Islet precursor cell (in vitro differentiated cells): ENCODE measurements at regions not wholly inside any gene's neighbourhood (a gene's known extent, or its start where the extent isn't known, plus 50 kb on each side); places are given as distances from the start of the nearest gene placed in this dataset.
"Not testable (repeated sequence)": the region's sequence is repeated elsewhere in the genome, so short reads cannot be mapped to it uniquely, and the experiment has no call there.

ENCODE experiments used
- DNase-seq: peaks from one replicate; pipeline ENCODE4 v3.0.0-alpha.2; 2018

- DNase-seq, result no peak
Measured at GRCh38 chr18:70634576-70635147, 345.8 kb downstream of the SOCS6 start.

- DNase-seq, result no peak
Measured at GRCh38 chr18:70627182-70627802, 338.4 kb downstream of the SOCS6 start.

- DNase-seq, result no peak
Measured at GRCh38 chr18:70622622-70623419, 334.0 kb downstream of the SOCS6 start.

GRCh38 chr18:70621710-70622109 lies 332.9 kb downstream of the SOCS6 start:
- DNase-seq, result no peak

- no peak for DNase-seq
Measured at GRCh38 chr18:70620837-70621612, 332.2 kb downstream of the SOCS6 start.

GRCh38 chr18:70617020-70617763 lies 328.3 kb downstream of the SOCS6 start:
- no peak for DNase-seq

- no peak for DNase-seq
Measured at GRCh38 chr18:70600225-70600925, 311.5 kb downstream of the SOCS6 start.

- no peak for DNase-seq
Measured at GRCh38 chr18:70598406-70598805, 309.6 kb downstream of the SOCS6 start.

GRCh38 chr18:70582981-70583380 lies 294.1 kb downstream of the SOCS6 start:
- DNase-seq, result no peak

- DNase-seq, result peak; percentile 70
Measured at GRCh38 chr18:70578480-70578879, 289.6 kb downstream of the SOCS6 start.

GRCh38 chr18:70577023-70577420 lies 288.2 kb downstream of the SOCS6 start:
- DNase-seq, result no peak

- no peak for DNase-seq
Measured at GRCh38 chr18:70576276-70577022, 287.6 kb downstream of the SOCS6 start.

GRCh38 chr18:70574951-70575350 lies 286.1 kb downstream of the SOCS6 start:
- DNase-seq, result not testable (repeated sequence)

GRCh38 chr18:70569647-70570046 lies 280.8 kb downstream of the SOCS6 start:
- not testable (repeated sequence) for DNase-seq

GRCh38 chr18:70559446-70559845 lies 270.6 kb downstream of the SOCS6 start:
- DNase-seq, result no peak

- no peak for DNase-seq
Measured at GRCh38 chr18:70558371-70558770, 269.5 kb downstream of the SOCS6 start.

- DNase-seq, result no peak
Measured at GRCh38 chr18:70554854-70555445, 266.1 kb downstream of the SOCS6 start.

- DNase-seq, result no peak
Measured at GRCh38 chr18:70553936-70554260, 265.1 kb downstream of the SOCS6 start.

GRCh38 chr18:70553245-70553935 lies 264.5 kb downstream of the SOCS6 start:
- DNase-seq, result no peak

GRCh38 chr18:70536370-70537062 lies 247.7 kb downstream of the SOCS6 start:
- no peak for DNase-seq
